HG03159 (cell line): ENCODE measurements at regions not wholly inside any gene's neighbourhood (a gene's known extent, or its start where the extent isn't known, plus 50 kb on each side); places are given as distances from the start of the nearest gene placed in this dataset.
"Not testable (repeated sequence)": the region's sequence is repeated elsewhere in the genome, so short reads cannot be mapped to it uniquely, and the experiment has no call there.

Source experiments
- ATAC-seq: cut with Tn5 transposase; IDR thresholded peaks from one replicate; pipeline ENCODE4 v1.9.1; 2021; ENCODE audit warnings: mild to moderate bottlenecking, moderate library complexity; ENCODE audit not compliant: unreplicated experiment

DNA sequence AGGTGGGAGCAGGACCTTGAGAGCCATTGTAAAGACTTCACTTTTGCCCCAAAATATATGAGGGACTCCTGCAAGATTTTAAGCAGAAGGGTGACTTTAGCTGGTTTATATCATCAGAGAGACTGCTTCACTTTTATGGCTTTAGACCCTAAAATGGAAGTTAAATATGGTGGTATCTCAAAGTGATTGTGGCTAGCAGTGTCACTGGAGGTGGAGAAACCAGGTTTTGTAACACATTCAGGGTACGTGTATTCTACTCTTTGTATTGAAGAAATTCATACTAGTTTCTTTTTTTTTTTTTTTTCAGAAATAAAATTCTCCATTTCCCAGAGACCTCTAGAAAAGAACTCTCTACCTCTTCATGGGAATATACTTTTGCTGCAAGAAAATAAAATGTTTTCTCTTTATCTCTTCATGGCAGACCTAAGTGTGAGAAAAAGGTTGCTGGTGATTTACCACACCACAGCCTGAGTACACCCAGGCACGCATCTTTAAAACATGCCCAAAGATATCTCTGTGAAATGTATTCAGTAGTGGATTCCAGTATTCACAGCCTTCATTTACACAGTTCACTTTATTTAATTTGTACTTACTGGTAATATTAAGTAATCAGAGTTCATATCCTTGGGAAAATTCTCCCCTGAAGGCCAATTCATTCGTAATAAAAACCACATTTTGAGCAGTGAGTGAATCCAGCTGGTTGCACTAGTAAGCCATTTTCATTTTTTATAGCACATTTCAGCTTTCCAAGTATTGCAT lies 74.3 kb upstream of the GUCY1A1 start:
- ATAC-seq = no peak

DNA sequence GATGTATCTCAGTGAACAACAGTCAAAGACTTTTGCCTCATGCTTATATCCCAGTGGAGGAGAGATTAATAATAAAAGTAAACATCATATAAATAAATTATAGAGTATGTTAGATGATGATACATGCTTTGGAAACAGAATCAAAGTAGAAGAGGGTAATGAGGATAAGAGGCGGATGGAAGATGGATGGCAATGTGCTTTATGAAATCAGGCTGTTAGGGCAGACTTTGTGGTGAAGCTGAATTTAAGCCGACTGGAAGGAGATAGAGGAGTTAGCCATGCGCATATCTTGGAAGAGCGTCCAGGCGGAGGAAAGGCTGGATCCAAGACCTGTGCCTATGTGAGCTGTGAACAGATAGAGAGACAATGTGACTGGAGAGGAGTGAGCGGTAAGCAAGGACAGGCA lies 74.9 kb upstream of the GUCY1A1 start:
- no peak for ATAC-seq

DNA sequence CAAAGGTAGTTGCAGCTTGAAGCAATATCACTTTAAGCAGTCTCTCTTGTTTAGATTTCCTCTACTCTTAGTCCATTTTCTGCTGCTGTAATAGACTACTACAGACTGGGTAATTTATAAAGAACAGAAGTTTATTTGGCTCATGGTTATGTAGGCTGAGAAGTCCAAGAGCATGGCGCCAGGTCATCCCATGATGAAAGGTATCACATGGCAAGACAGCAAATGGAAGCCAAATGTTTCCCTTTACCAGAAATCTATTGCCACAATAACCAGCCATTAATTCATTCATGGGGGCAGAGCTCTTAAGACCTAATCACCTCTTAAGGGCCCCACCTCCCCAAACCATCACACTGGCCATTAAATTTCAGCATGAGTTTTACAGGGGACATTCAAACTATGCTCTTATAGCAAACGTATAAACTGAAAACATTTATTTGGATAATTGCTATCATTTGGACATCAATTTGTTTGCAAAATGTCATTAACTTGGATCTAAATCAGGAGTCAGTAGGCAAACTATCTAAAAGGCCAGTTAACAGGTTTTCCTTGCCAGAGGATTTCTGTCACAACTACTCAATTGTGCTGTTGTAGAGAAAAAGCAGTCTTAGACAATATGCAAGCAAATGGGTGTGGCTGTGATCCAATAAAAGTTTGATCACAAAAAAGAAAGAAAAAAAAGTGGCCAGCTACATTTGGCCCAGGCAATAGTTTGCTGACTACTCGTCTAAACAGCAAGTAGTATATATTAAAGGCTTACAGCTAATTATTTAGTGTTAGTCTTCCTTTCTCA lies 75.7 kb upstream of the GUCY1A1 start:
- no peak for ATAC-seq

DNA sequence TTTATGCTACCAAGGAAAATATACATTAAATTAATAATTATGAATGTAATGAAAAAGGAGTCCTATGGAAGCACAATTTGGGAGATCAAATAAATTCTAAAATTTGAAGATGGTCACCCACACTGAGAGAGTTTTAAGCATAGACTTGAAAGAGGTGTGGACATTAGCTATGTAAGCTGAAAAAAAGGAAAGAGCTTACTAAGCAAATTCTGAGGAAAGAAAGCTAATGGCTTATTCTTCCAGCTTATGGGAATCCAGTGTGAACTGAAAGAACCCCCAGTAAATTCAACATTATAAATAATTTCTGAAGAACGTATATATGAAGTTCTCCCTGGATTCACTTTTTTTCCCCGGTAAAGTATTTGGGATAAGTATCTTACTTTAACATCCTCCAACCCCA lies 78.2 kb upstream of the GUCY1A1 start:
- no peak for ATAC-seq

DNA sequence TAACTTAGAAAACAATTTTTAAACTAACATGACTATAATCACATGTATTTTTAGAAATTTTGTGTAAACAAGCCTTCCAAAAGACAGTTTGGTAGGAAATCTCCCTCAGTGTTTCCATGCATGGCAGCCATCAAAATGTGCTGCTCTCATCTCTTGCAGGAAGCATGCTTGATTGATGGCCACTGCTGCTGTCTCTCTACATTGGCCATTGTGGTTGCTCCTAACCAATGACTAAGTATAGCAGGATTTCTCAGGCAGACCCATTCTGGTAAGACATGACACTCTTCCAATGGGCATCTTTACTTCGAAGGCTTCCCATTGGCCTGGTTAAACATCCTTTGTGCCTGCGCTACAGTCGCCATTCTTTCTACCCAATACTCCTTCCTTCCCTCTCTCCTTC lies 78.9 kb upstream of the GUCY1A1 start:
- ATAC-seq = no peak

DNA sequence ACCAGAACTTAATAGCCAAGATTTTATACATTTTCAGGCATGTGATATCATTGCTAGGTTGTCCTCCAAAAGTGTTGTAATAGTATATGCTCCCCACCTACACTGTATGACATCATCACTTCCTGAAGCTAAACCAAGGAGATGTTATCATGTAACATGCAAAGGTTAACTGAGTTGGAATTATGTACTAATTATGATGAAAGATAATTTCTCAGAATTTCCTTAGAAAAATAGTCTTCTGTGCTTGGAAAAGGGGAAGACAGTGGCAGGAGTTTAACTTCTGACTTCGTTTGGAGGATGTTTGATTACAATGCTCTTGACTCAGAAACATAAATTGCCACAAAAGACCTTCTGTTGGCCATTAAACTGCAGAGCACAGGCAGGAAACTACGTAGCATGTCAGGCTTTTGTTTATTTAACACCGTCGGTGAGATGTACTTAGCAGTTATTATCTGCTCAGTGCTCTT lies 83.6 kb upstream of the GUCY1A1 start:
- no peak for ATAC-seq

DNA sequence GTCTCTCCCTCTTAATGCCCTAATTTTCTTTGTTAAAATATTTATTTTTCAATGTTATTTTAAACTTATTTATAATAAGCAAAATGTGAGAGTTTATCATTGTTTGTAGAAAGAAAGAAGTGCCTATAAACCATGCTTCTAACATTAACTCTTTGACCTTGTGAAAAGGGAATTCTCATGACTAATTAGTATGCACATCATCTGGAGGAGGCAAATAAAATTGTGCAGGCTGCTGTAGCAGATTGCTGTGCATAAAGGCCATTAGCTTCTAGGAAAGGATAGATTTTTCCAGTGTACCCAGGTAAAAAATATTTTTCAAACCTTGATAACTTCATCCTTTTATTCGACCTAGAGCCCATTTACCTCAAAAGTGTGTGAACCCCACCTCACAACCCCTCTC lies 84.6 kb upstream of the GUCY1A1 start:
- no peak for ATAC-seq

DNA sequence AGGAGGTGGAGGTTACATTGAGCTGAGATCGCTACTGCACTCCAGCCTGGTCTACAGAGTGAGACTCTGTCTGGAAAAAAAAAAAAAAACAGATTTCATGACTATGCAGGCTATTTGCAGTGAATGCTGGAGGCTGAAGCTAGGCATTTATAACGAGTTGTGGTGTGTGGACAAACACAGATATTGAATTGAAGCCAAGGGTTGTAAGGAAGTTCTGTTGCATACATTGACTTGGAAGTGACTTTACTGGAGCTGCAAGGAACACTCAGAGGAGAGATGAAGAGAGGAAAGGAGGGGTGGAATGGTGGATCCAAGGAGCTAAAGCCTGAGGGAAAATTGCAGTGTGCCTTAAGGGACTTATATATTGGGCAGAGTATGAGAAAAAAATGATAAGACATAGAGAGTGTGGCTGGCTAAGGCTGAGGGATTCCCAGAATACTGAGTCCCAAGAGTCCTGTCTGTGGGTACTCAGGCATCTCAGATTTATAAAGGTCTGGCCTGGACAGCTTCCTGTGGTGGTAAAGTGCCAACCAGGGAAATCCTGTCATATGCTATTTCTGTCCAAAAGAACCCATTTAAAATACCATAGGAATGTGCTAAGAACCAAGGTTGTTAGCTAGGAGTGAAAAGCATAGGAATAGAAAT lies 87.8 kb upstream of the GUCY1A1 start:
- no peak for ATAC-seq

DNA sequence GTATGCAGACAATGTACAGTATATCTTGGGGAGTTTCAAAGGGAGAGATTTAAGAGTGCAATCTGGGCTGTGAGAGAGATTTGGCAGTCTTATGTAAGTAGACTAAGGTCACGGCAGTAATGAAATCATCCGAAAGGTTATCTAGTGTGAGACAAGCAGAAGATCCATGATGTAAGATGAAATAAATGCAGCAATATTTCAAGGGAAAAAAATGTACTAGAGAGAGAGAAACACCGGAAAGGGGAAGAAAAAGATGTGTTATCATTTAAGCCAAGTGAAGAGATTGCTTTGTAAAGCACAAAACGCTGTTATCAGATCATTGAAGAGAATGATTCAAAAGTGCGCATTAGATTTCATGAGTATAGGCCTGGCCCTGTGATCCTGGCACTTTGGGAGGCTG lies 88.4 kb upstream of the GUCY1A1 start:
- ATAC-seq = no peak

DNA sequence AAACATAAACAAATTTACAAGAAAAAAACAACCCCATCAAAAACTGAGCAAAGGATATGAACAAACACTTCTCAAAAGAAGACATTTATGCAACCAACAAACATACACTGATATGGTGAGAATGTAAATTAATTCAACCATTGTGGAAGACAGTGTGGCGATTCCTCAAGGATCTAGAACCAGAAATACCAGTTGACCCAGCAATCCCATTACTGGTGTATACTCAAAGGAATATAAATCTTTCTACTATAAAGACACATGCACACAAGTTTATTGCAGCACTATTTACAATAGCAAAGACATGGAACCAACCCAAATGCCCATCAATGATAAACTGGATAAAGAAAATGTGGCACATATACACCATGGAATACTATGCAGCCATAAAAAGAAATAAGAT lies 92.3 kb upstream of the GUCY1A1 start:
- not testable (repeated sequence) for ATAC-seq

DNA sequence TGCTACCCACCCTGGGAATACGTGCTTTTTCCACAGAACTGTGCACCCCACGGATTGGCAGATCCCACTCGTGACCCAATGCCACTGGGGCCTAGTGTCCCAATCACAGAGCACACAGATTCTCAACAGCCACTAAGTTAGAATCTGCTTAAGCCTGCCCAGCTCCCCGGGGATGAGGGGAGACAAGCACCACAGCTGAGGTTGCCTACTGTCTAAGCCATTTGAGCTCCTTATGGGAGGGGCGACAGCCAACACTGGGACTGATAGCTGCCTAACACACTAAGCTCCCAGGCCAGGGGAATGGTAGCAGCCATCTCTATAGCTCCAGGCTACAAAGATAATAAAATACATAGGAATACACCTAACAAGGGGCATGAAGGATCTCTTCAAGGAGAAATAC lies 93.5 kb upstream of the GUCY1A1 start:
- no peak for ATAC-seq

DNA sequence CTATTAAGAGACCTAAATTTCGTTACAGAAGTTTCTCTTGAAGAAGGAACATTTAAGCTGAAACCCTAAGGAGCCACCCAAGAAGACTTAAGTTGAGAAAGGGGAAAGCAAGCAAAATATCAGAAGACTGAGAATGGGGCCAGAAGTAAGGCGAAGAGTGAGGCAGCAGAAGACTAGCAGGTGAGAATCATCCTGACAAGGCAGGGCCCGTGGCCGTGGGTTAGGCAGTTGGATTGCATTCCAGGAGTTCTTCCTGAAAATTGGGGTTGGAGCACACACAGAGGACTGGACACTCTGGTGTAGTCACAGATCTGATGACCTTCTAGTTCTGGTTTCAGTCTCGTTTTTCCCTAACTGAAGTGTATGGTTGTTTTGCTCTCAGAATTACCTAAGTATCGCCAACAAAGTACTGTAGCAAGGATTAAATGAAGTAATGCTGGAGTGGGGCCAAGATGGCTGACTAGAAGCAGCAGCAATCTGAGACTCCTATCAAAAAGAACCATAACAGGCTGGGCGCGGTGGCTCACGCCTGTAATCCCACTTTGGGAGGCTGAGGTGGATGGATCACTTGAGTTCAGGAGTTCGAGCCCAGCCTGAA lies 94.4 kb upstream of the GUCY1A1 start:
- ATAC-seq = no peak

DNA sequence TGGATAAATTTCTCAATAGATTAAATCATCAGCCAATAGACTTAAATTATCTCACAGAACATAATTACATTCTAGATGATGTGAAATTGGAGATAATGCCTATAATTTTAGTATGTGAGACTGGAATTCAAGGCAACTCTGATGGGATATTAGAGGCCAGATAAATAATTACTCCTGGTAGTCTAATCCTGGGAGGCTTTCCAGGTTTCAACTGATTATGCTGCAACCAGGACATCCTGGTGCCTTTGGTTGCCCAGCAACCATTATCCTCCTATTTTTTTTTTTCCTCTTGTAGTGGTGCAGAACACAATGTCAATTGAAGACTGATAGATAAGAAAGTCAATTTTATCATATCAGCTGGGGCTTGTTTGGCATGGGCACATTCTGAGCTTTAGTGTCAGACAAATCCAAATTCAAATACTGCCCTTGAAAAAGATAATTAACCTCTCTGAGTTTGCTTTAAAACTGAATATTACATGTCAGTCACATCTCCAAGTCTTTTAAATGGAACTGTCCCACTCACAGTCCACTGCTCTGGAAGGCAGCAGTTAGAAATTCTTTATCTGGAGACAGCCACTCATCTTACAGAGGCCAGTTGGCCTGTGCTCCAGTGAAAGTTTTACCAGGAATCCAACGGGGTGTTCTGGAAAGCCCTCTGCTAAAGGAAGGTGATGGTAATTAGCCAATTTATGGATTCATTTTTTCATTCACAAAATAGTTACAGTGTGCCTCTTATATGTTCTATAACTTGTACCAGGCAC lies 95.3 kb upstream of the GUCY1A1 start:
- no peak for ATAC-seq

DNA sequence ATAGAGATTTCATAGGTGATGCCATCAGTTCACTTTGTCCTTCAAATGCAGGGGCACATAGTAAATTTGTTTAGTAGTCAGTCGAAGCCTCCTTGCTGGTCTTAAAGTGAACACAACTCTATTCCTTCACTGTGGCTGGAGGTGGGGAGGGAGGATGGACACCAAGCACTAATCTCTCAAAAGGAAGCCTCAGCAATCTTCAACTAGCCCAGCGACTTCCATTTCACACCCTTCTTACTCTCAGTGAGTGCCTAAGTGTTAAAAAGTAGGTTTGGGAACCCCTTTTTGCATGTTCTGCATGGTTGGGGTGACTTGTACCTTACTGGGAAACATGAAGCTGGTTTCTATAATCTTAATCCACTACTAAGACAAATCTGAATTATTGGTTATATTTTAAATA lies 96.0 kb upstream of the GUCY1A1 start:
- ATAC-seq = no peak

DNA sequence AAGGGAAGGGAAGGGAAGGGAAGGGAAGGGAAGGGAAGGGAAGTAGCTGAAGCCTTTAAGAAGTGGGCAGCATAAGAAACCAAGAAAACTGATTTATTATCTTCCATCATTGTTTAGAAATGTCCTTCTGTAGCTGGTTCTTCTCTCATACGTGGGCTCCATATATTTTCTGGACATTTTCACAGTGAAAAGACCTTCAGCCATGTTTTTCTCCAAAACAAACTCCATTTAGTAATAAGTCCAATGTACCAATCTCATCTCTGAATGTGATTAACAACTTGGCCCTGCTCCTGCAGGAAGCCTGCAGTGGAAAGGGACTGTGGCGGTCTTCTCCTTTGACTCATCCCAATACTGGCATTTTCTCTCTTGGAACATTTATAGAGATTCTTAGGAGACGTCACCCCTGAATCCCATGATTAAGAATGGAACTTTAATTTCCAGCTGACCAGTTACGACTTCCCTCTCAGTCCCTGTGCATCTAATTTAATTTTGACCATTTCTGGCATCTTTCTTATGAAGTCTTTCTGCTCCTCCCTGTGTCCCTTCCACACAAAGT lies 96.6 kb upstream of the GUCY1A1 start:
- no peak for ATAC-seq

DNA sequence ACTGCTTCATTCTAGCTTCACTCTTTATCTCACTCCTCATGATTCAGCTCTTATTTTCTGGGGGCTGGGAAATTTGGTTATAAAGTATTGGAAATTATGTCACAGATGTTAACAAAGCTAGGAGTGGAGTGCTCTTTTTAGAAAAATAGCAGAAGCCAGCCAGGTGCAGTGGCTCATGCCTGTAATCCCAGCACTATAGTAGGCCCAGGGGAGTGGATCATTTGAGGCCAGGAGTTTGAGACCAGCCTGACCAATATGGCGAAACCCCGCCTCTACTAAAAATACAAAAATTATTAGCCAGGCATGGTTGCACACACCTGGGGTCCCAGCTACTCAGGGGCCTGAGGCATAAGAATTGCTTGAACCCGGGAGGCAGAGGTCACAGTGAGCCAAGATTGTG lies 97.2 kb upstream of the GUCY1A1 start:
- no peak for ATAC-seq

DNA sequence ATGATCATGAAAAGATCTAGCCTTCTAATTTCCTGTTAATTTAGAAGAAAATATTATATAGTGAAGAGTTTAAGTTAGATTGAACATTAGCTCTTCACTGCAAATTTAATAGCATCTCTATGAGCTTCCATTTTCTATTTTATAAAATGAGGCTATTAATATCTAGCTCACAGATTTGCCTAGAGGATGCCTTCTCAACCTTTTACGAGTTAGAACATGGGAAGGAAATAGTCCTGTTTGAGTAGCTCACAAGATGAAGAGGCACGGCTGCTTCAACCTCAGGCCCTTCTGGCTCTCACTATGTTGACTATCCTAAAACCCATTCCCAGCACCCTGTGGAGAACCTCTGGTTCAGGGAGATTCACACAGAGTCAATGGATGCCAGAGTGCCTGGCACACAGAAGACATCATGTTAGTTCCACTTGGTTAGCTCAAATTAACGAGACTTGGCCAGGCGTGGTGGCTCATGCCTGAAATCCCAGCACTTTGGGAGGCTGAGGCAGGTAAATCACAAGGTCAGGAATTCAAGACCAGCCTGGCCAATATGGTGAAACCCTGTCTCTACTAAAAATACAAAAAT lies 97.9 kb upstream of the GUCY1A1 start:
- ATAC-seq = no peak

DNA sequence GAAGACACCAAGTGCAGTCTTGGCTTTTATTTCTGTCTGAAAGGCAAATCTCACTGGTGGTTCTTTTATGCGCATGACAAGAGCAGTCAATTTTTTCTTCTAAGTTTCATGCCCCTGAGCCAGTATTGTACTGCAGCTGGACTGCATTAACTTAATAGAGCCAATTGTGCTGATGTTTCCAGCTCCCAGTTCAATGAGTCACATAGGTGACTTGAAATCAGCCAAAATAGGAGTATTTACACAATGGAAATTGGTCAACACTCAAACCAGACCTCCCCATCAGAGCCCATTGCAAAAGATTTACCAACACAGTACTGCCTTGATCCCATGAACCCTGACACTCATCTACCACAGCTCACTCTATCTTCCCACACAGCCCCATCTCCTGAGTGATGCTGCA lies 100.3 kb upstream of the GUCY1A1 start:
- no peak for ATAC-seq

DNA sequence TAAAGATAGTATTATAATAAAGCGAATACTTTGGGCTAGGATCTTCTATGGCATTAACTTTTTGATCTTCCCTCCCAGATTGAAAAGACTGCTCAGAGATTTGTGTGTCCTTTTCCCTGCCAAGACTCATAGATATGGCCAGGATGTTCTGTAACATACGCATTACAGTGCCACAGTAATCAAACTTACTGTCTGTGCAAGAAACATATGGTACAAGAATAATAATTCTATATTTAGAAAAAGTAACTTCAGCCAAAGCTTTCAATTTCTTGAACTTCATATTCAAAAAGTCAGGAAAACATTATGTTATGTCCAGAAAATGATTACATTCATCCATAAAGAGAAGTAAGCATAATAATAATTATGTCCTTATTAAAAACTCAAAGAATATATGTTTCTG lies 100.9 kb upstream of the GUCY1A1 start:
- ATAC-seq = no peak

DNA sequence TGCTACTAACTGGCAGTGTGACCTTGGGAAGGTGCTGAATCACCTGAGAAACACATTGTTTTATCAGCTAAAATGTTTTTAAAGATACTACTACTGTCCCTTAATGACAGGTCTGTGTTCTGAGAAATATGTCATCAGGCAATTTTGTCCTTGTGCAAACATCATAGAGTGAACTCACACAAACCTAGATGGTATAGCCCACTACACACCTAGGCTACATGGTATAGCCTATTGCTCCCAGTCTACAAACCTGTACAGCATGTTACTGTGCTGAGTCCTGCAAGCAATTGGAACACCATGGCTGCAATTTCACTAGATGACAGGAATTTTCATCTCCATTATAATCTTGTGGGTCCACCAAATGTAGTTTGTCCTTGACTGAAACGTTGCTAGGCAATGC lies 101.3 kb upstream of the GUCY1A1 start:
- ATAC-seq = no peak
